HL-60 (cell line): ENCODE measurements at regions not wholly inside any gene's neighbourhood (a gene's known extent, or its start where the extent isn't known, plus 50 kb on each side); places are given as distances from the start of the nearest gene placed in this dataset.

Experiments
- DNase-seq, 2 experiments: peaks; one replicate each; pipeline ENCODE4 v3.0.0-alpha.2; 2010 to 2020; ENCODE audit warnings: low read depth in 1 of 2, low spot score in 1 of 2
- H3K27ac ChIP-seq: fragments of 250-450 bp; sonication (Bioruptor Pico); replicated peaks from 2 replicates; pipeline ENCODE4 v1.5.1; 2020; ENCODE audit warnings: mild to moderate bottlenecking, moderate library complexity
- H3K27me3 ChIP-seq: fragments of 250-450 bp; sonication (Bioruptor Pico); 2 replicates; pipeline ENCODE4 v1.5.1; 2021; ENCODE audit warnings: mild to moderate bottlenecking, moderate library complexity; ENCODE audit not compliant: insufficient read depth, poor library complexity, severe bottlenecking
- H3K4me3 ChIP-seq: replicated peaks from 2 replicates; pipeline ENCODE4 v1.5.1; 2011; ENCODE audit warnings: mild to moderate bottlenecking, control low read depth, low read length; ENCODE audit not compliant: insufficient read depth
- CTCF ChIP-seq: IDR thresholded peaks from one replicate; pipeline ENCODE4 v1.5.1; 2011; ENCODE audit warnings: low read length, control low read depth, inconsistent platforms; ENCODE audit not compliant: insufficient read depth
- GABPA ChIP-seq: IDR thresholded peaks from 2 replicates; pipeline ENCODE4 v1.6.1; 2012; ENCODE audit warnings: low read depth
- POLR2AphosphoS5 ChIP-seq: IDR thresholded peaks from 2 replicates; pipeline ENCODE4 v1.6.1; 2012; ENCODE audit warnings: low read depth
- SPI1 ChIP-seq: IDR thresholded peaks from 2 replicates; pipeline ENCODE4 v1.6.1; 2012; ENCODE audit warnings: low read depth, mild to moderate bottlenecking, borderline replicate concordance
- TF ChIP-seq, protein P1 (sequence below): IDR thresholded peaks from 2 replicates; pipeline ENCODE4 v1.6.1; 2012; ENCODE audit warnings: low read depth; ENCODE audit not compliant: insufficient replicate concordance

DNA sequence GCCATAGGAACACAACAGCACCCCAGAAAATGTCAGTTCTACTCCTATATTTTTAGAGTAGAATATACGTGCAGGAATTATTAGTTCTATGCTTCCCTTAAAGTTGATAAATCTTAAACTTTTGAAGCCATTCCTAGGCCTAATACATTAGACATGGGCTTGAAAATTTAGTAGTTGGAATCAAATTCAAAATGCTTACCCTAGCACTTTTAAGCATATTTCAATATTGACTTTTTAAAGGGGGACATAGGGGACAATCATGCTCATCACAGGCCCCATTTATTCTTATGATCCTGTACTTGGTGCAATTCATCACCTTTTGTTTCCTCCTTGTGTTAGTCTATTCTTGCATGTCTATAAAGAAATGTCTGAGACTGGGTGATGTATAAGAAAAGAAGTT, 129.0 kb downstream of the FAM174A start:
- Histone ChIP-seq H3K27me3 (no peaks in the 10 kb centered on the region), H3K27ac (no peak overlapping the region), H3K4me3 (no peak overlapping the region)
- no peak for DNase-seq
- TF ChIP-seq POLR2AphosphoS5 (no peak), GABPA (no peak), CTCF (no peak), SPI1 (no peak)
- TF ChIP-seq, protein P1, sequence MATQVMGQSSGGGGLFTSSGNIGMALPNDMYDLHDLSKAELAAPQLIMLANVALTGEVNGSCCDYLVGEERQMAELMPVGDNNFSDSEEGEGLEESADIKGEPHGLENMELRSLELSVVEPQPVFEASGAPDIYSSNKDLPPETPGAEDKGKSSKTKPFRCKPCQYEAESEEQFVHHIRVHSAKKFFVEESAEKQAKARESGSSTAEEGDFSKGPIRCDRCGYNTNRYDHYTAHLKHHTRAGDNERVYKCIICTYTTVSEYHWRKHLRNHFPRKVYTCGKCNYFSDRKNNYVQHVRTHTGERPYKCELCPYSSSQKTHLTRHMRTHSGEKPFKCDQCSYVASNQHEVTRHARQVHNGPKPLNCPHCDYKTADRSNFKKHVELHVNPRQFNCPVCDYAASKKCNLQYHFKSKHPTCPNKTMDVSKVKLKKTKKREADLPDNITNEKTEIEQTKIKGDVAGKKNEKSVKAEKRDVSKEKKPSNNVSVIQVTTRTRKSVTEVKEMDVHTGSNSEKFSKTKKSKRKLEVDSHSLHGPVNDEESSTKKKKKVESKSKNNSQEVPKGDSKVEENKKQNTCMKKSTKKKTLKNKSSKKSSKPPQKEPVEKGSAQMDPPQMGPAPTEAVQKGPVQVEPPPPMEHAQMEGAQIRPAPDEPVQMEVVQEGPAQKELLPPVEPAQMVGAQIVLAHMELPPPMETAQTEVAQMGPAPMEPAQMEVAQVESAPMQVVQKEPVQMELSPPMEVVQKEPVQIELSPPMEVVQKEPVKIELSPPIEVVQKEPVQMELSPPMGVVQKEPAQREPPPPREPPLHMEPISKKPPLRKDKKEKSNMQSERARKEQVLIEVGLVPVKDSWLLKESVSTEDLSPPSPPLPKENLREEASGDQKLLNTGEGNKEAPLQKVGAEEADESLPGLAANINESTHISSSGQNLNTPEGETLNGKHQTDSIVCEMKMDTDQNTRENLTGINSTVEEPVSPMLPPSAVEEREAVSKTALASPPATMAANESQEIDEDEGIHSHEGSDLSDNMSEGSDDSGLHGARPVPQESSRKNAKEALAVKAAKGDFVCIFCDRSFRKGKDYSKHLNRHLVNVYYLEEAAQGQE = no peak

- H3K27ac ChIP-seq = peak overlapping the region; percentile 84
- no peak for TF ChIP-seq SPI1
- TF ChIP-seq POLR2AphosphoS5 = peak; percentile 22; the same call in 1 of the 2 replicates
- TF ChIP-seq GABPA = no peak
- TF ChIP-seq CTCF = no peak
- TF ChIP-seq, protein P1 = no peak
These were observed 132.0 kb downstream of the FAM174A start for GRCh38 chr5:100667161-100667630.

GRCh38 chr5:100668511-100668910, 133.3 kb downstream of the FAM174A start:
- TF ChIP-seq SPI1 (no peak), CTCF (no peak), POLR2AphosphoS5 (no peak), GABPA (no peak)
- TF ChIP-seq, protein P1 = no peak
- no peaks in the 10 kb centered on the region for H3K27me3 ChIP-seq
- DNase-seq = no peak
- peak overlapping the region; percentile 84; the same call in 1 of the 2 replicates for H3K27ac ChIP-seq
- H3K4me3 ChIP-seq = no peak overlapping the region

More at GRCh38 chr5:100667161-100667630, 132.0 kb downstream of the FAM174A start:
- peak; percentile 57 to 73 for DNase-seq
- Histone ChIP-seq H3K4me3 (no peak overlapping the region), H3K27me3 (no peaks in the 10 kb centered on the region)
